HEK293T (cell line): ENCODE measurements at regions not wholly inside any gene's neighbourhood (a gene's known extent, or its start where the extent isn't known, plus 50 kb on each side); places are given as distances from the start of the nearest gene placed in this dataset.

Experiments used
- ARNT ChIP-seq: fragments of 450-650 bp; IDR thresholded peaks from 2 replicates; pipeline ENCODE4 v1.6.1; 2017; ENCODE audit warnings: mild to moderate bottlenecking
- FOXM1 ChIP-seq: fragments of 450-650 bp; IDR thresholded peaks from 2 replicates; pipeline ENCODE4 v1.6.1; 2017; ENCODE audit warnings: mild to moderate bottlenecking, borderline replicate concordance
- SP1 ChIP-seq: fragments of 450-650 bp; IDR thresholded peaks from 2 replicates; pipeline ENCODE4 v1.6.1; 2017
- SUZ12 ChIP-seq: fragments of 450-650 bp; IDR thresholded peaks from 2 replicates; pipeline ENCODE4 v1.6.1; 2016; ENCODE audit warnings: mild to moderate bottlenecking
- TARDBP ChIP-seq: fragments of 450-650 bp; IDR thresholded peaks from 2 replicates; pipeline ENCODE4 v1.6.1; 2016
- ZNF384 ChIP-seq: fragments of 450-650 bp; IDR thresholded peaks from 2 replicates; pipeline ENCODE4 v1.6.1; 2016

- TF ChIP-seq ZNF384 (no peak), TARDBP (no peak), SP1 (no peak), ARNT (no peak), SUZ12 (no peak), FOXM1 (no peak)
Measured at GRCh38 chr7:54841772-54842697, 83.0 kb upstream of the SEC61G start.
